IMR-90 (cell line): ENCODE measurements at regions not wholly inside any gene's neighbourhood (a gene's known extent, or its start where the extent isn't known, plus 50 kb on each side); places are given as distances from the start of the nearest gene placed in this dataset.
A peak's percentile ranks its signal among the peaks of the same experiment; 100 is the strongest.

ENCODE experiments used
- ATAC-seq: fragments of 200-7000 bp; cut with Tn5 transposase; 2 replicates; pipeline ENCODE4 v1.9.1; 2020; ENCODE audit warnings: low read depth, mild to moderate bottlenecking, moderate library complexity
- BruUV-seq: library from RNA; stranded (reverse); fragments of 400-500 nt; replicated peaks from 2 replicates; lab custom pipeline; 2021; lab: Mats Ljungman, UMichigan
- CTCF ChIA-PET: fragments of 300-600 bp; formaldehyde crosslinking; extraction: SDS; loops from one replicate; lab custom pipeline; 2021; ENCODE audit warnings: antibody characterized with exemption; lab: Yijun Ruan, JAX
- POLR2A ChIA-PET: fragments of 300-600 bp; sonication (Branson Sonifier 250); formaldehyde crosslinking; loops from one replicate; lab custom pipeline; 2022; ENCODE audit warnings: antibody characterized with exemption; ENCODE audit not compliant: unreplicated experiment; lab: Charles Lee
- DNase-seq: peaks from one replicate; pipeline ENCODE4 v3.0.0; 2013
- H2AFZ ChIP-seq: replicated peaks from 2 replicates; pipeline ENCODE3; 2013; ENCODE audit warnings: low read length, mild to moderate bottlenecking; ENCODE audit not compliant: poor library complexity
- H2AK5ac ChIP-seq: 2 replicates; pipeline ENCODE4 v1.6.1; 2013; ENCODE audit warnings: low read depth, low read length, inconsistent platforms
- H2AK9ac ChIP-seq: replicated peaks from 2 replicates; pipeline ENCODE3; 2013; ENCODE audit warnings: mild to moderate bottlenecking, low read depth, low read length, moderate library complexity; ENCODE audit not compliant: poor library complexity
- H2BK120ac ChIP-seq: 2 replicates; pipeline ENCODE4 v1.6.1; 2013; ENCODE audit warnings: low read depth, low read length, inconsistent platforms
- H2BK15ac ChIP-seq: 3 replicates; pipeline ENCODE4 v1.6.1; 2013; ENCODE audit warnings: low read depth, low read length, inconsistent platforms
- H2BK20ac ChIP-seq: 2 replicates; pipeline ENCODE4 v1.6.1; 2013; ENCODE audit warnings: low read depth, mild to moderate bottlenecking, inconsistent platforms, low read length, moderate library complexity
- H2BK5ac ChIP-seq: 2 replicates; pipeline ENCODE4 v1.6.1; 2013; ENCODE audit warnings: mild to moderate bottlenecking, low read depth, low read length, inconsistent platforms; ENCODE audit not compliant: poor library complexity, severe bottlenecking
- H3K14ac ChIP-seq: replicated peaks from 2 replicates; pipeline ENCODE4 v1.6.1; 2013; ENCODE audit warnings: low read depth, low read length, inconsistent platforms
- H3K18ac ChIP-seq: 2 replicates; pipeline ENCODE4 v1.6.1; 2013; ENCODE audit warnings: low read depth, low read length, control low read depth
- H3K23ac ChIP-seq: 2 replicates; pipeline ENCODE4 v1.6.1; 2013; ENCODE audit warnings: low read depth, low read length, inconsistent platforms
- H3K27ac ChIP-seq: 2 replicates; pipeline ENCODE4 v1.5.1; 2013; ENCODE audit warnings: mild to moderate bottlenecking, control low read depth, low read length; ENCODE audit not compliant: insufficient read depth
- H3K27me3 ChIP-seq: 2 replicates; pipeline ENCODE4 v1.6.1; 2013; ENCODE audit warnings: low read length; ENCODE audit not compliant: control insufficient read depth, insufficient read depth
- H3K36me3 ChIP-seq: 2 replicates; pipeline ENCODE4 v1.6.1; 2013; ENCODE audit warnings: low read length, mixed read lengths; ENCODE audit not compliant: control insufficient read depth, insufficient read depth
- H3K4ac ChIP-seq: 2 replicates; pipeline ENCODE4 v1.6.1; 2013; ENCODE audit warnings: low read depth, low read length, inconsistent platforms
- H3K4me1 ChIP-seq: 2 replicates; pipeline ENCODE4 v1.6.1; 2013; ENCODE audit warnings: low read length, mixed read lengths; ENCODE audit not compliant: control insufficient read depth, insufficient read depth
- H3K4me2 ChIP-seq: 2 replicates; pipeline ENCODE4 v1.6.1; 2013; ENCODE audit warnings: low read depth, mild to moderate bottlenecking, control low read depth, low read length, moderate library complexity
- H3K4me3 ChIP-seq: 2 replicates; pipeline ENCODE4 v1.5.1; 2013; ENCODE audit warnings: low read depth, mild to moderate bottlenecking, control low read depth, low read length, moderate library complexity; ENCODE audit not compliant: insufficient read depth
- H3K56ac ChIP-seq: 2 replicates; pipeline ENCODE4 v1.6.1; 2013; ENCODE audit warnings: low read length, inconsistent platforms; ENCODE audit not compliant: insufficient read depth; ENCODE audit errors: extremely low read depth
- H3K79me1 ChIP-seq, 2 experiments: 2 replicates each; pipeline ENCODE4 v1.6.1; 2013; ENCODE audit warnings: low read length in 2 of 2, inconsistent platforms in 1 of 2, low read depth in 1 of 2
- H3K9ac ChIP-seq: 2 replicates; pipeline ENCODE4 v1.6.1; 2013; ENCODE audit warnings: low read depth, low read length, control low read depth
- H3K9me1 ChIP-seq: 2 replicates; pipeline ENCODE4 v1.6.1; 2013; ENCODE audit warnings: low read length, inconsistent platforms; ENCODE audit not compliant: insufficient read depth
- H3K9me3 ChIP-seq: 2 replicates; pipeline ENCODE4 v1.6.1; 2013; ENCODE audit warnings: low read length; ENCODE audit not compliant: control insufficient read depth, insufficient read depth
- H4K20me1 ChIP-seq: 2 replicates; pipeline ENCODE4 v1.6.1; 2013; ENCODE audit warnings: low read length, inconsistent platforms; ENCODE audit not compliant: insufficient read depth
- H4K5ac ChIP-seq: 2 replicates; pipeline ENCODE4 v1.6.1; 2013; ENCODE audit warnings: mild to moderate bottlenecking, low read depth, low read length, control low read depth
- H4K8ac ChIP-seq, 2 experiments: 2 replicates each; pipeline ENCODE4 v1.6.1; 2013; ENCODE audit warnings: low read depth in 2 of 2, low read length in 2 of 2, control low read depth in 1 of 2, inconsistent platforms in 1 of 2
- H4K91ac ChIP-seq: 2 replicates; pipeline ENCODE4 v1.6.1; 2013; ENCODE audit warnings: low read depth, low read length, inconsistent platforms; ENCODE audit not compliant: insufficient read depth
- BHLHE40 ChIP-seq: fragments of 150-350 bp; IDR thresholded peaks from 2 replicates; pipeline ENCODE4 v1.6.1; 2016; ENCODE audit warnings: mild to moderate bottlenecking, low read depth, low read length
- CEBPB ChIP-seq: IDR thresholded peaks from 2 replicates; pipeline ENCODE4 v1.6.1; 2012; ENCODE audit warnings: low read depth, low read length, improper control_type of control experiment
- CTCF ChIP-seq: conservative IDR thresholded peaks from 2 replicates; pipeline ENCODE4 v1.5.1; 2012; ENCODE audit warnings: mild to moderate bottlenecking, low read depth, low read length, improper control_type of control experiment
- ELK1 ChIP-seq: fragments of 150-350 bp; IDR thresholded peaks from 2 replicates; pipeline ENCODE4 v1.6.1; 2016; ENCODE audit warnings: low read depth, mild to moderate bottlenecking, low read length, moderate library complexity, borderline replicate concordance
- FOS ChIP-seq: fragments of 150-350 bp; IDR thresholded peaks from 2 replicates; pipeline ENCODE4 v1.6.1; 2016; ENCODE audit warnings: low read depth, low read length
- MAFK ChIP-seq: IDR thresholded peaks from 2 replicates; pipeline ENCODE4 v1.6.1; 2012; ENCODE audit warnings: low read depth, low read length, improper control_type of control experiment
- MXI1 ChIP-seq: IDR thresholded peaks from 2 replicates; pipeline ENCODE4 v1.6.1; 2012; ENCODE audit warnings: low read depth, mild to moderate bottlenecking, low read length, moderate library complexity, borderline replicate concordance
- NFE2L2 ChIP-seq: fragments of 150-350 bp; IDR thresholded peaks from 2 replicates; pipeline ENCODE4 v1.6.1; 2016; ENCODE audit warnings: low read depth, mild to moderate bottlenecking, low read length
- POLR2A ChIP-seq: IDR thresholded peaks from 2 replicates; pipeline ENCODE4 v1.6.1; 2012; ENCODE audit warnings: mild to moderate bottlenecking, low read depth, low read length
- RAD21 ChIP-seq: IDR thresholded peaks from 2 replicates; pipeline ENCODE4 v1.6.1; 2012; ENCODE audit warnings: low read length, improper control_type of control experiment
- RCOR1 ChIP-seq: IDR thresholded peaks from 2 replicates; pipeline ENCODE4 v1.6.1; 2012; ENCODE audit warnings: mild to moderate bottlenecking, low read length, improper control_type of control experiment; ENCODE audit not compliant: insufficient replicate concordance
- RFX5 ChIP-seq: IDR thresholded peaks from 2 replicates; pipeline ENCODE4 v1.8.0; 2012; ENCODE audit warnings: low read depth, mild to moderate bottlenecking, low read length, moderate library complexity
- SMC3 ChIP-seq: fragments of 150-350 bp; IDR thresholded peaks from 2 replicates; pipeline ENCODE4 v1.6.1; 2016; ENCODE audit warnings: low read depth, mild to moderate bottlenecking, antibody characterized with exemption, low read length, moderate library complexity
- USF2 ChIP-seq: fragments of 150-350 bp; IDR thresholded peaks from 2 replicates; pipeline ENCODE4 v1.6.1; 2017; ENCODE audit warnings: mild to moderate bottlenecking, antibody characterized with exemption, low read length, low read depth
- WGBS, 2 experiments: methylation state at CpG; one replicate each; pipeline versions ENCODE4 v1.1.5 to v1.1.7; 2013; ENCODE audit warnings: missing lambda C conversion rate in 2 of 2; ENCODE audit not compliant: insufficient read length in 1 of 2; ENCODE audit errors: extremely low coverage in 2 of 2; 5-methylcytosine and 5-hydroxymethylcytosine counted together
- dilution Hi-C: fragments of 300-500 bp; cut with HindIII; formaldehyde crosslinking; loops from one replicate; pipeline ENCODE4 v1.14.3; 2018; ENCODE audit warnings: low sequenced_read_pairs; ENCODE audit not compliant: unreplicated experiment
- in situ Hi-C: fragments of 300-500 bp; cut with MboI; formaldehyde crosslinking; loops from 3 replicates; pipeline ENCODE4 v1.14.3; 2019; ENCODE audit warnings: low sequenced_read_pairs, inconsistent platforms, mixed read lengths
- intact Hi-C: fragments of 100-400 bp; cut with micrococcal nuclease; formaldehyde crosslinking; loops from 2 replicates; pipeline ENCODE4 v1.10.0; 2022

GRCh38 chr5:57348376-57349140, 134.1 kb downstream of the ACTBL2 start:
- 100% methylated on average over 1 of the region's 7 CpGs; no CpG with 5 or more reads in 1 of the 2 experiments for WGBS, 2 experiments
- 0 out of 2 replicates have a peak overlapping the region, but pooled peaks have one; percentile 55 for H3K18ac ChIP-seq
- H3K4me2 ChIP-seq, result no peak overlapping the region
- no peaks in the 10 kb centered on the region for H4K20me1 ChIP-seq
- H2AK9ac ChIP-seq, result no peak overlapping the region
- peak overlapping the region; percentile 26; the same call in 1 of the 2 replicates for H2BK120ac ChIP-seq
- no peaks in the 10 kb centered on the region for H3K36me3 ChIP-seq
- no peak overlapping the region for H4K91ac ChIP-seq
- H2BK5ac ChIP-seq, result no peak overlapping the region
- ATAC-seq (no peak), DNase-seq (no peak)
- H3K9me1 ChIP-seq, result no peaks in the 10 kb centered on the region
- H3K4me1 ChIP-seq, result peaks cover 2% of the 10 kb centered on the region; the same call in 1 of the 2 replicates
- peak overlapping the region; percentile 50; the same call in 1 of the 2 replicates for H3K4ac ChIP-seq
- intact Hi-C loops (no loop called here), in situ Hi-C loops (no loop called here), dilution Hi-C loops (no loop called here)
- no TSS peak for BruUV-seq
- no peak overlapping the region for H3K9ac ChIP-seq
- no peak overlapping the region for H4K5ac ChIP-seq
- peak overlapping the region; percentile 78 for H2AK5ac ChIP-seq
- no peak overlapping the region for H4K8ac ChIP-seq
- no peak overlapping the region for H3K14ac ChIP-seq
- TF ChIP-seq RCOR1, result no peak
- no peak for TF ChIP-seq POLR2A
- no peak for TF ChIP-seq MXI1
- no peak for TF ChIP-seq FOS
- TF ChIP-seq NFE2L2, result no peak
- TF ChIP-seq ELK1, result no peak
- no peak for TF ChIP-seq CEBPB
- no peak for TF ChIP-seq USF2
- no peak for TF ChIP-seq CTCF
- TF ChIP-seq MAFK, result no peak
- TF ChIP-seq SMC3, result no peak
- TF ChIP-seq RAD21, result no peak
- no peak for TF ChIP-seq RFX5
- no peak for TF ChIP-seq BHLHE40
- no peak overlapping the region for H3K56ac ChIP-seq
- no peak overlapping the region for H3K27ac ChIP-seq
- no peaks in the 10 kb centered on the region for H3K27me3 ChIP-seq
- no peak overlapping the region; the same call in 1 of the 2 replicates for H2BK20ac ChIP-seq
- H3K23ac ChIP-seq, result no peak overlapping the region
- H2BK15ac ChIP-seq, result peak overlapping the region; percentile 0; the same call in 1 of the 3 replicates
- H3K9me3 ChIP-seq, result peaks cover 4% of the 10 kb centered on the region; the same call in 1 of the 2 replicates
- no peaks in the 10 kb centered on the region for H3K79me1 ChIP-seq
- H2AFZ ChIP-seq, result no peak overlapping the region
- ChIA-PET POLR2A (no interaction called here), CTCF (interaction anchor here (1.5 kb wide), 1 partner anchor 9 kb away, joined by 7 read pairs; no protein-coding TSS in a partner anchor)
- H3K4me3 ChIP-seq, result no peak overlapping the region
